ENCODE measurements at regions not wholly inside any gene's neighbourhood (a gene's known extent, or its start where the extent isn't known, plus 50 kb on each side); places are given as distances from the start of the nearest gene placed in this dataset.

DNA sequence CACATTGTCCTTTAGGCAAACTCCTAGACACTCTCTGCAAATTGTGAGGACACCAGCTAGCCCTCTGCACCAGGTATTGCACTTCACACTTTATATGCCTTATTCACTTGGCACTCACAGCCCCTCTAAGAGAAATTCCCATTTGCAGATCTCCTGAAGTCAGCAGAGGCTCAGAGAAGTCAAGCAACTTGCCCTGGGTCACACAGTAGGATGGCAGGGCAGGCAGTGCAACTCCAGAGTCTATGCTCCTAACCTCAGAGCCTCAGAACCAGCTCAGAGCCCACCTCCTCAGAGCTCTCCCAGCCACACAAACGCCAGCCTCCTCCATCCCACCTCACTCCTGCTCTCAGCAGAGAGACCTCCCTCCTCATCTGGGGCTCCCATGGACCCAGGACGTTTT lies 52.4 kb upstream of the BLCAP start:
- Histone ChIP-seq H3K27me3 (replicated peaks in 1 of 2; ENCODE audit: control insufficient read depth in 2 of 2, insufficient read depth in 2 of 2, low read length in 1 of 2) (peaks cover 0 to 5% of the 10 kb centered on the region in 2 experiments; a peak in 2 of 4 replicates), H3K4me2 (ENCODE audit: control insufficient read depth, insufficient read depth) (no peak overlapping the region), H3K4me3 (no peak overlapping the region), H3K9me3 (replicated peaks; ENCODE audit: control insufficient read depth, insufficient read depth, low read length) (no peaks in the 10 kb centered on the region), H3K27ac (ENCODE audit: control insufficient read depth, insufficient read depth) (no peak overlapping the region), H3K4me1 (ENCODE audit: control insufficient read depth, insufficient read depth, low read length) (peaks cover 13% of the 10 kb centered on the region), H4K20me1 (ENCODE audit: control insufficient read depth, insufficient read depth) (no peaks in the 10 kb centered on the region), H3K9ac (ENCODE audit: control insufficient read depth, insufficient read depth, low read length) (no peak overlapping the region), H2AFZ (ENCODE audit: control insufficient read depth, low read depth, low read length) (no peak overlapping the region), H3K36me3 (ENCODE audit: control insufficient read depth in 2 of 2, insufficient read depth in 2 of 2, low read length in 1 of 2) (no peaks in the 10 kb centered on the region), H3K79me2 (ENCODE audit: control insufficient read depth, insufficient read depth, low read length) (no peaks in the 10 kb centered on the region)
- FAIRE-seq, result no peak
- WGBS (ENCODE audit: insufficient coverage, insufficient replicate concordance, low lambda C conversion rate, missing lambda C conversion rate), result 0% methylated on average over 2 of the region's 2 CpGs
- CTCF ChIA-PET, result no interaction called here
- intact Hi-C loops (cut with micrococcal nuclease; ENCODE audit: unreplicated experiment), result no loop called here
- no peak for ATAC-seq
- TF ChIP-seq ZNF622 (IDR thresholded peaks at IDR 0.05) (no peak), CHD4 (IDR thresholded peaks at IDR 0.05) (no peak)
- POLR2A ChIA-PET, result no interaction called here
- RAD21 ChIA-PET (ENCODE audit: unreplicated experiment), result no interaction called here
- DNase-seq (ENCODE audit: low read depth, low spot score), result no peak
- BruUV-seq (replicated peaks), result no TSS peak
- in situ Hi-C loops (cut with MboI), result no loop called here
- SMC1A ChIA-PET (ENCODE audit: uncharacterized antibody, unreplicated experiment), result no interaction called here

DNA sequence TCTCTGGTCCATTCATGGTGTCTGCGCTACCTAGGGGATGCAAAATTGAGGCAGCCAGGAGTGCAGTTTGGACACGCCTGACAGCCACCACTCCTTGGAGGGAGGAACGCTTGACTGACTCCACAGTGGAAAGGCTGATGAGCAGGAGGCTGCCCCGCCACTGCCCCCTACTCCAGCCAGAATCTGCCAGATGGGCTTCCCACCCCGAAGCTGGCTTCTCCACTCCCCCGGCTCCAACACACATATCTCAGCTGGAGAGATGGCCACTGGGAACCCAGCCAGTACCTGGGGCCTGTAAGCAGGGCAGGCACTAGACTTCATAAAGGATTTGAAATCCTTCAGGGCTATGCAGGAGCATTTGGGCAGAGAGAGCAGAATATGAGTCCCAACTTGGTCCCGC lies 51.4 kb upstream of the BLCAP start:
- ATAC-seq, result no peak
- no peaks in the 10 kb centered on the region for H3K9me3 ChIP-seq (replicated peaks; ENCODE audit: control insufficient read depth, insufficient read depth, low read length)
- no peaks in the 10 kb centered on the region for H3K36me3 ChIP-seq (ENCODE audit: control insufficient read depth in 2 of 2, insufficient read depth in 2 of 2, low read length in 1 of 2)
- ChIA-PET RAD21 (ENCODE audit: unreplicated experiment) (no interaction called here), SMC1A (ENCODE audit: uncharacterized antibody, unreplicated experiment) (no interaction called here), POLR2A (no interaction called here), CTCF (no interaction called here)
- no peaks in the 10 kb centered on the region for H4K20me1 ChIP-seq (ENCODE audit: control insufficient read depth, insufficient read depth)
- H3K4me1 ChIP-seq (ENCODE audit: control insufficient read depth, insufficient read depth, low read length), result peaks cover 13% of the 10 kb centered on the region
- H3K27me3 ChIP-seq (replicated peaks in 1 of 2; ENCODE audit: control insufficient read depth in 2 of 2, insufficient read depth in 2 of 2, low read length in 1 of 2), result no peaks in the 10 kb centered on the region; a peak in 2 of 4 replicates
- intact Hi-C loops (cut with micrococcal nuclease; ENCODE audit: unreplicated experiment), result no loop called here
- in situ Hi-C loops (cut with MboI), result no loop called here
- H3K9ac ChIP-seq (ENCODE audit: control insufficient read depth, insufficient read depth, low read length), result no peak overlapping the region
- H3K79me2 ChIP-seq (ENCODE audit: control insufficient read depth, insufficient read depth, low read length), result no peaks in the 10 kb centered on the region
- no peak overlapping the region for H3K4me3 ChIP-seq
- FAIRE-seq, result no peak
- H3K4me2 ChIP-seq (ENCODE audit: control insufficient read depth, insufficient read depth), result no peak overlapping the region
- DNase-seq (ENCODE audit: low read depth, low spot score), result no peak
- BruUV-seq (replicated peaks), result no TSS peak
- no peak overlapping the region for H2AFZ ChIP-seq (ENCODE audit: control insufficient read depth, low read depth, low read length)
- WGBS (ENCODE audit: insufficient coverage, insufficient replicate concordance, low lambda C conversion rate, missing lambda C conversion rate), result 45% methylated on average over 7 of the region's 7 CpGs
- no peak overlapping the region for H3K27ac ChIP-seq (ENCODE audit: control insufficient read depth, insufficient read depth)
- TF ChIP-seq GABPA (IDR thresholded peaks at IDR 0.05; ENCODE audit: low read depth) (no peak), ZZZ3 (IDR thresholded peaks at IDR 0.05; ENCODE audit: control insufficient read depth, insufficient read length, low read depth) (no peak), MYC (IDR thresholded peaks at IDR 0.05; ENCODE audit: insufficient read depth, insufficient read length, insufficient replicate concordance, low read length, severe bottlenecking) (no peak), ATF2 (IDR thresholded peaks at IDR 0.05; ENCODE audit: low read length) (no peak), RFX5 (IDR thresholded peaks at IDR 0.05; ENCODE audit: low read depth, low read length) (no peak), EP300 (IDR thresholded peaks at IDR 0.05; ENCODE audit: borderline replicate concordance in 1 of 2, control insufficient read depth in 1 of 2, low read depth in 2 of 2, low read length in 2 of 2) (no peak), PAX5 (IDR thresholded peaks at IDR 0.05; ENCODE audit: borderline replicate concordance, low read depth, low read length) (no peak), JUNB (IDR thresholded peaks at IDR 0.05) (no peak), NBN (IDR thresholded peaks at IDR 0.05) (no peak), ZNF24 (IDR thresholded peaks at IDR 0.05) (no peak), ZBED1 (IDR thresholded peaks at IDR 0.05; ENCODE audit: borderline replicate concordance) (no peak), NR2C2 (IDR thresholded peaks at IDR 0.05; ENCODE audit: borderline replicate concordance, control insufficient read depth, insufficient read length, low read depth) (no peak), ZBTB40 (IDR thresholded peaks at IDR 0.05; ENCODE audit: borderline replicate concordance) (no peak)
